Fibroblast of skin of right quadriceps (primary cell): ENCODE measurements at regions not wholly inside any gene's neighbourhood (a gene's known extent, or its start where the extent isn't known, plus 50 kb on each side); places are given as distances from the start of the nearest gene placed in this dataset.
A peak's percentile ranks its signal among the peaks of the same experiment; 100 is the strongest.
"Not testable (repeated sequence)": the region's sequence is repeated elsewhere in the genome, so short reads cannot be mapped to it uniquely, and the experiment has no call there.

Source experiments
- DNase-seq: peaks from one replicate; pipeline ENCODE4 v3.0.0-alpha.2; 2013

DNA sequence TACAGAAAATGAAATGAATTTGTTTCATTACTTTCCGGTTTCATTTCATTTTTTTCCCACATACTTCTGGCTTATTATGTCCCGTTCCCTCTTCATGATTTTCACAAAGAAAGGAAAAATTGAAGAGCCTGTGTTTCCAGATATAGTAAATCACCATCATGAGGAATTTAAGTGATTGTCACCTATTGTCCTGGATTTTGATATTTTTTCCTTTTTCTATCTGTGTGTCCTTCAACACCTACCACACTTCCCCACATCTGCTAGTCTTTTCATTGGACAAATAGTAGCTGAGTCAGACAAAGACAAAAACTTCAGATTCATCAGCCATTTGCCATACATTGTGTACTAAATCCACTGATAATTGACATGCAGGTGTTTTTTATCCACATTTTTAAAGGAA, 258.2 kb upstream of the HSF2 start:
- DNase-seq: no peak

DNA sequence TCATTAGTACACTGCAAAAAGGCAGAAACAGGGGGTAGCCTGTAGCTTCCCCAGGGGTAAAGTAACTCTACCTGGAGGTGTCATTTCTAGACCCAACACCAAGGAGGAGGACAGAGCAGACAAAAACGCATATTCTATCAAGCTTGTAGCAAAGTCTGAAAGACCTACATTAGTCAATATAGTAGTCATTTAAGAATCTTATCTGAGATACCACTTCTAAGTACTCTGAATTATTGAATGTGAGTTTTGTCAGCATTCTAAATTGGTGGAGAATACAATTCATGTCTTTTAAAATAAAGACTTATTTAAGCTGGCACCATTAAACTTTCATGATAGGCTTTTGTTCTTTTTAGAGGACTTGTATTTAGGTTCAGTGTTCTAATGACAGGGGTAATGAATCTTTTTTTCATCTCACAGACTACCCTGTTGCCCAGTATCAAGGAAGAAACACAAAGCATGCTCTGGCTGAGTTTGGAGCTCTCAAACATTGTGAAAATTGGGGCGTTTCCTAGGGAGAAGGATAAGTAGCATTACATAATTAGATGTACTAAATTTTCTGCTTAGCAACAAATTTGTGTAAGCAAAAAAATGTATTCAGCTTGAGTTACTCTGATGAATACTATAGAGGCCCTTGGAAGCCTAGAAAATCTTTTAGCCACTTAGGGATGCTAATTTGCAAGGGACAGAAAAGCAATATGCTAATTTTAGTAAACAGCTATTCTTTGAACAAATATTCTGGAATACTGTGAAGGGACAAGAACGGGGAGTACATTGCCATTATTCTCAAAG, 255.4 kb upstream of the HSF2 start:
- no peak for DNase-seq

DNA sequence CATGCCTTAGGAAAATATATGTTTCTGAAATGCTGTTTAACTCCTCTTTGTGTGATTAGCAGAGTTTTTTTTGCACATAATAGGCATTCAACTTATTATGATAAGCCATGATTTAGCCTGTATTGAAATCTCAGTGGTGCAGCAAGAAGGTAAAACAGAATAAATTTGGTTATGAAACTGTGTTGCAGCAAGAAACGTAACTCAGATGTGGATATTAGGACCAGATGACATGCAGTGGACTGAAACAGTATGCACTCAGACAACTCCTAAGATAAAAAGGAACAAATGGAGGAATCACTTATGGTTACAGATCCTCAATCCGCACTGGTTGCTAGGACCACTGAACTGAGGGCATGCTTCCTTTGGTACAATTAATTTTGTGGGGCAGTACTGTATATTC, 254.2 kb upstream of the HSF2 start:
- no peak for DNase-seq

DNA sequence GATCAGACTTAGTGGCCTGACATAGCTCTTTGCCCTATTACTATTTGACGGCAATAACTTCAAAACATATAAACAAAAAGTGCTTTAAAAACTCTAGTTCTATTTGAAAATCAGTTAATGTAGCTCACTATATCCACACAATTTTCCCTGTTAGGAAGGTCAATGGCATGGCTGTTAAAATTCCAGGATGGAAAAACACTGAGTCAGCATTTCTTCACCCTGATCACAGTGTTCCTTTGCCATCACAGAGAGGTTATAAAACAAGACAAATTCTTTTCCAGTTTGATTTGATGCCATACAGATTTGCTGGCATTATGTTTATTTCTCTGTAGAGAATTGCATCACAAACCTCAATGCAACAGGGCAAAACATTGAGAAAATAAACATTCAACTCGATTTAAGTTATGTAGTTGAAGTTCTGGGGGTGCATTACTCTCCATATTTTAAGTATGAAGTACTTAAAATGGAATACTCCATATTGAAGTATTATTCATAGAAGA, 253.7 kb upstream of the HSF2 start:
- DNase-seq: no peak

DNA sequence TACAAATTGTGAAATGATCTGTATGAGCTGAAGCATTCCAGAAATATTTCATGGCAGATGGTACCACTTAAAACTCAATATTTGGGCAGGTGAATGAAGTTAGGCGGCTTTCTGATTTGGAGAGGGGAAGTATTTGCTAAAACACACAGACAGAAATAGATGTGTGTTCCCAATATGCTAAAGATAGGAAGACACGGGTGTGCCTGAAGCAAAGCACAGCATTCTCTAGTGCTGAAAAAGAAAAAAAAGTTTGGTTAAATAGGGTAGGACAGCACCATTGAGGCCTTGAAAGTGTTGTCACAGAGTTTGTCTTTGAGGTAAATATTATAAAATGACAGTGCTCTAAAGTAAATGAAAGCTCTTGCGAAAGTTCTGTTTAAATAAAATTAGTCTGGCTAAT, 252.2 kb upstream of the HSF2 start:
- no peak for DNase-seq

DNA sequence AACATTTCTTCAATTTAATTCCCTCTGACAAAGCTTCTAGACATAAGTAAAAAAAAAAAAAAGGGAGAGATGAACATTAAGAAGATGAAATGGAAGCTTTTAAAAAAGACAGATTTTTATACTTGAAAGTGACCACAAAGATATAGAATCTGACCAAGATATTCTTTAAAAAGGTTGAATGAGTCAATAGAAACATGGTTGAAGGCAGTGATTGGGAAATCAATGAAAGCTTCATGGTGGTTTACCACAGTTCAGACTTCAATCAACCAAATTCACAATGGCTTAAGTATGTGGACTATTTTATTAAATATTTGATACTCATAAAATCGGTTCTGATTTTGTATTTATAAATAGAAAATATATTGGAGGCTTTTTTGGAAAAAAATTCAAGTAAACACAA, 248.4 kb upstream of the HSF2 start:
- DNase-seq: no peak

DNA sequence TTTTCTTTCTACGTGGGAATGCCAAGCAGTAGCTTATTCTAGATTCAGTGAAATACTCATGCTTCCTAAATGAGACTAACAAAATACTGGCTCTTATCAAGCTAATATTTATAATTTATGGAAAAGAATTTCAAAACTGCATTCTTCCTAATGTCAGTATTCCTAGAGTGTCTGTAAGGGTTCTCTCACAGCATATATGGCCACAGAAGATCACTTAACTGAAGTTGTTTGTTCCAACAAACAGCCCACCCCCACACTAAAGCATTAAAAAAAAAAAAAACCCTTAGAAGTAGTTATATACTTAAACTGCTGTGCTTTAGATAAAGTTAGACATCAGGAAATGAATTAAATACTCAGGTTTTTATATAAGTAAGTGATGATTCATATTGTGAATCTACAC, 247.7 kb upstream of the HSF2 start:
- no peak for DNase-seq

DNA sequence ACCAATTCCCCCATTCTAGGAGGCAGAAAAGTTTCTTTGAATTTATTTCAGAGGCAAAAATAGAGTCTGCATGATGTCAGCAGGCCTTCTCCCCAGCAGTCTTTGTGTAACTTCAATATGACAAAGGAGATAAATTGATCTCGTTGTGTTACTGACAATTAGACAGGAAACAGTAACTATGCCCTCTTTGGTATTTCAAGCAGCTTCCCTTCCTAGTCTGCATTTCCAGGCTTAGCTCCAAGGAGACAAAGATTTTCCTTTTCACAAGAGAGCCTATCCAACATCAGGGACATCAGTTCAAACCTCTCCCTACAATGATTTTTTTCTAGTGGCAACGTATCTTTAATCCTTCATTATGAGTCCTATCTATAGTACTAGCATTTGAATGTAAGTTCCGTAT, 245.9 kb upstream of the HSF2 start:
- no peak for DNase-seq

DNA sequence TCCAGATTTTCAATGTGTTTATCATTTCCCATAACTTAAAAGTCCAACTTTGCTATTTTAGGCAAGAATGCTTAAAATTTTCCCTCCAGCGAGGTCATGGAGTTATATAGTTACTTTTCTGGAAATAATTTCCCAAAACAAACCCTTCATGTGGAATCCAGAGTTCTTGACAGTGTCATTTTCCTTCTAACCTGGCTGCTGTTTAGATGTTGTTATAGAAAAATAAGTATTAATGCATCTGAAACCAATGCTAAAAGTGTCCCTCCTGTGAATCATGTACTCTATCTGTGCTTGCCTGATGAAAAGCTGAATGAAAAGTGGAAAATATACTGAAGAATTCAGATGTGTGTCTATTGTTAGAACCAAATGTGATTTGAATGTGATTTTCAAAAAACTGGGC, 245.3 kb upstream of the HSF2 start:
- DNase-seq: no peak

DNA sequence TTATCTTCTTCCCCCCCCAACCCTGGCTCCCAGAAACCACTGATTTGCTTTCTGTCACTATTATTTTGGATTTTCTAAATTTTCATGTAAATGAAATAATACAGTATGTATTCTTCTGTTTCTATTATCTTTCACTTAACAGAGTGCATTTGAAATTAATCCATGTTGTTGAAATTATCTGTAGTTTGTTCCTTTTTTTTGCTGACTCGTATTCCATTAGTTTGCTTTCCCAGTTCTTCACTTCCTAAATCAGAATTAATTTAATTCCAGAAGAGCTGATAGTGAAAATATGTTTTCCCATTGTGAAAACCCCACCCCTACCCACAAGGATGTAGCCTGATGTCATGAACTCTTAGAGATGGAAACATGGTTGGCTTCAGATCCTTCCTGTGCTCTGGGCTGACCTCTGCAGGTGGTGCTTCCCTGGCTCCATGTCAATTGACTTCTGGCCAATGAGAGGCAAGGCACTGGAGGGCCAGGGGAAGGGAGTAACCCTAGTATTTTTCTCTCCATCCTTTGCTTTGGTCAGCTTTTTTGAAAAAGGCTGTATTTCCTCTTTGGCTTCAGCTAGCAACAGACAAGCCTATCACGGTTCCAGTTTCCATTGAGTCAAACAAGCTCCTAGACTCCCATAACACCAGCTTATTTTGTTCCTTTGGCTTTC, 244.4 kb upstream of the HSF2 start:
- DNase-seq: no peak

DNA sequence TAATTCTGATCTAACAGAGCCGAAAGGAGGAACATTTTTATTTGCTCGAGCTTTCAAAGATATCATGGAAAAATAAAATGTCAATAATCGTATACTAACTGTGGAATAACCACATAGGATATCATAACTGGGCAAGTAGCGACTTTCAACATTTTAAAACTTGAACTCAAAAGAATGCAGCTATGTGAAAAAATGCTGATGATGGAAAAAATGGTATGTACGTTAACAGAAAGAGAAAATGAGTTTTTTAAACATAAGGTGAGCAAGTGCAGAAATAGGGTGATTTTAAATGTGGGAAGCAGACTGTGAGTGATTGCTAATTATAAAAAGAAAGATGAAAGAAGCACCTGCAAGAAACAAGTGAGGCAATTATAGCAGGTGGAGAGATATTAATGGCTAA, 238.3 kb upstream of the HSF2 start:
- no peak for DNase-seq

DNA sequence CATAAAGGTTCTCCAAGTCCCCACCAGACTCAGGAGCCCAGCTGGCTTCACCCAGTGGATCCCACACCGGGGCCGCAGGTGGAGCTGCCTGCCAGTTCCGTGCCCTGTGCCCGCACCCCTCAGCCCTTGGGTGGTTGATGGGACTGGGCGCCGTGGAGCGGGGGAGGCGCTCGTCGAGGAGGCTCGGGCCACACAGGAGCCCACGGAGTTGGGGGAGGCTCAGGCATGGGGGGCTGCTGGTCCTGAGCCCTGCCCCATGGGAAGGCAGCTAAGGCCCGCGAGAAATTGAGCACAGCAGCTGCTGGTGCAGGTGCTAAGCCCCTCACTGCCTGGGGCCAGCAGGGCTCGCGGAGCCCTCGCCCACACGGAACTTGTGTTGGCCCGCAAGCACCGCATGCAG, 234.4 kb upstream of the HSF2 start:
- no peak for DNase-seq

DNA sequence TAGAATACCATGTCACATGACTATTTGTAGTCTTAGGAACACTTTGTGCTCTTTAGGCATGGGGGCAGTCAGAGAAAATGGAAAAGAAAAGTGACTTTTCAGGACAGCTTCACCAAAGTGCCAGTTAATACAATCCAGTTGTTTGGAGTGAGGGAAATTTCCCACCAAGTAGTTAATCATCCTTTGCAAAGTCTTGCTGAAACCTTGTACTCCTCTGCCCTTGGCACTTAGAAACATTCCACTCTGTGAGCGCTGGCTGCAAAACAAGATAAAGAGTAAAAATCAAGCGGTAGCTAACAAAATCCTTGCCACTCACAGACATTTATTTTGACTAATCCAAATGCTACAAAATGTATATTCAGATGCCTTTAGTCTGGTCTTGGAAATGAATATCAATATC, 229.2 kb upstream of the HSF2 start:
- no peak for DNase-seq

DNA sequence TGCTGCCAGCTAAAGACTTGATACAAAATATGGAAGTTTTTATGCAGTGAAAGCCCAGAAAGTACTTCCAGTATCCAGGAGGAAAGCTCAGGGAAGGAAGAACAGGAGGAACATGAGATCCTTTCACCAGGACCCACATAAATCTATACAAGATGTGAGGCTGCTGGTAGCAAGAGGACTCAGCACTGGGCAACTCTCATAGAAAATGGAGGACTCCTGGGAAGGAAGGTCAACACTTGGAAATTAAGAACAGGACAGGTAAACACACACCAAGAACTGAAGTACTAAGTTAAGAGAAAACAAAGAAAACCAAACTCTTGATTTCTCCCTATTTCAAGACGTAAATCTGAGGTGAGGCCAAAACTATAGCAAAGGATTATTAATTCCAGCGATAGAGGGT, 220.5 kb upstream of the HSF2 start:
- no peak for DNase-seq

DNA sequence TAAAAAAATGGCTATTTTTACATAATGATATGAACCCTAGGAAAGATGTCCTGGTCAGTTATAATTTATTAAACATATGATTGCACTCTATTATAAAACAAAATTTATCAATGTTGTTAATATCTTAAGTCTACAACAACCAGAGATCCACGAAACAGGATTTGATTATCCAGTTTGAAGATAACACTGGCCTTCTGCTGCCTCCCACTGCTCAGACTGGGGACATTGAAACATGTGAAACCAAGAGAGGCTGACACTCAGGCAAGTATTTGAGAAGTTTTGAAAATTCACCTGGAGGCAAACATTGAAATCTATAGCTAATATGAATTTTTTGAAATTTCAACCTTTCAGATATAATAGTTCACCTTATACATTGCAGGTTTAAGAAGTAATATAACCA, 219.3 kb upstream of the HSF2 start:
- DNase-seq: no peak

DNA sequence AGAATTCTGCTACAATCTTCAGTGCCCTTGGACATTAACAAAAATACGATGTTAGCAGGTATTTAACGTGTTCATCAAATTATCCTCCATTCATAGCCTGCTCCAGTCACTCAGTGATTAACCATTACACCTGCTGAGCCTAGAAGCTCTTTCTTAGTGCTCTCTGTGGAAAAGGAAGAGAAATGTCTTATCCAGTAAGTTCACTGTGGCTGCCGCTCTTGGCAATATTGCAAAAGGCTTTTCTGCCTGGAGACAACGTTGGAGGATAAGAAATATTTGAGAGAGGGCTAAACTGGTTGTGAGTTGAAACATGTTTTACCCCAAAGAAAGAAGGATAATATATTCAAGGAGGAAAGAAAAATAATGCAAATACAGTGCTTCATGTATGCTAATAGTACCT, 217.4 kb upstream of the HSF2 start:
- DNase-seq: no peak

DNA sequence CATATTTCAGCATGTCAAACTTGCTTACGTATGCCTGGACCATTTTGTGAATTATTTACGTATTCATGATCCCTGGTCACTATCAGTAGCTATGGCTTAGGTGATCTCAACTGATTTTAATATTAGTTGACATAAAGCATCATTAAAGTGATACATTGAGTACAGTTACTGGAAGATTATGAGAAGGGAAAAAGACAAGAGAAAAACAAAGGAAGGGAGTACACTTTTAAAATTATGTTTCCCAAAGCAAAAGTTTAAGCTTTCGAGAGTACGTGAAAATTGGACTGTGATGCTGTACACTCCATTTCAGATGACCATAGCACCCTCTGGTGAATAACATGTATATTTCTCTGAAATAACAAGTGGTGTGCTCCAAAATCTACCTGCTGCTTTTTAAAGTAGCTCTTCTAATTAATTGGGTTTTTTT, 215.0 kb upstream of the HSF2 start:
- DNase-seq: peak; percentile 23

DNA sequence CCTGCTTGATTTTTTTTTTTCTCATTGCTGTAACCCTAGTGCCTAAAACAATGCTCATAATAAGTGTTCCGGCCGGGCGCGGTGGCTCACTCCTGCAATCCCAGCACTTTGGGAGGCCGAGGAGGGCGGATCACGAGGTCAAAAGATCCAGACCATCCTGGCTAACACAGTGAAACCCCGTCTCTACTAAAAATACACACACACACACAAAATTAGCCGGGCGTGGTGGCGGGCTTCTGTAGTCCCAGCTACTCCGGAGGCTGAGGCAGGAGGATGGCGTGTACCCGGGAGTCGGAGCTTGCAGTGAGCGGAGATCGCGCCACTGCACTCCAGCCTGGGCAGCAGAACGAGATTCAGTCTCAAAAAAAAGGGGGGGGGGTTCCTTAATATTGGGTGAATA, 214.0 kb upstream of the HSF2 start:
- DNase-seq: not testable (repeated sequence)

DNA sequence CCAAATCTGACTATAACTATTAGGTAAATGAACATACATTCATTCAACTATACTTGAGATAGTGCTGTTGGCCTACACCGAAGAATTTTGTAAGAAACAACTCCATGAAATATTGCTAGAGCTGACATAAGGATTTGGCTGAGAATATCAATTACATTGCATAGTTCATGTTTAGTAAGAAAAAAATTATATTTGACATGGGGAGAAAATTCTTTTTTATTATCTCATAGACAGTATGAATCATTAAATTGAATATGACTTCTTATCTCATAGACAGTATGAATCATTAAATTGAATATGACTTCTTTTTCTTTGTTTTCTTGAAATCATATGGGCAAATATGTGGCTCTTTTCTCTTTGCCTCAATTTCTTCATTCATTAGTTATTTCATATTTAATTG, 212.3 kb upstream of the HSF2 start:
- DNase-seq: no peak

DNA sequence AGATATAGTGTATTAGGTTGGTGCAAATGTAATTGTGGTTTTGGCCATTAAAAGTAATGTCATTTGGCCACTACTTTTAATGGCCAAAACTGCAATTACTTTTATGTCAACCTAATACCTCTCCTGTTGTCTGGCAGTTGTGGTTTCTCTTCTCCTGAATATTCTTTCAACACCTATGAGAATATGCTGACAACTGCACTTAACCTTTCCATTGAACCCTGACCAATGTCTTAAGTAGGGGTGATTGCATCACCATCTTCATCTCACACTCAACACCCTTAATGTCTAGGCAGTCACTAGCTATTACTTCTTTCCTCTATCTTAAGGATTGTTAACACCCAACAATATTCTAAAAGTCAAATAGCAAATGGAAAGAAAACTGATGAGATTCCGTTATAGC, 200.5 kb upstream of the HSF2 start:
- DNase-seq: no peak

DNA sequence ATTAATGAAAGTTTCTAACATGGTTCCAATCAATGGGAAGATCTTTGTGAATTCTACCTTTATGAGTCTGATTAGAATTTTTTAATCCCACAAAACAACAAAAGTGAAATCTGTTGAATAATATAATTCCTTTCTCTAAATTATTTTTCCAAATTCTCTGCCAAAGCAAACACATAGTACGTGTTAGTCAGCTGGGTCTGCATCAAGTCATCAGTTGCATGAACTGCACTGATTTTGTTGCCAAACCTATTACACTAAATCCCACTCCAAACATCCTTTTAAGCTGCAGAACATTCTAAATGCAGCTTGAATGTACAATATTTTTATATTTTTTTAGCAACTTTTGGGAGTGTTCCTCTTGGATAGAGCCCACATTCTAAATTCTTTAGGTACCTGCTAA, 199.0 kb upstream of the HSF2 start:
- DNase-seq: no peak

DNA sequence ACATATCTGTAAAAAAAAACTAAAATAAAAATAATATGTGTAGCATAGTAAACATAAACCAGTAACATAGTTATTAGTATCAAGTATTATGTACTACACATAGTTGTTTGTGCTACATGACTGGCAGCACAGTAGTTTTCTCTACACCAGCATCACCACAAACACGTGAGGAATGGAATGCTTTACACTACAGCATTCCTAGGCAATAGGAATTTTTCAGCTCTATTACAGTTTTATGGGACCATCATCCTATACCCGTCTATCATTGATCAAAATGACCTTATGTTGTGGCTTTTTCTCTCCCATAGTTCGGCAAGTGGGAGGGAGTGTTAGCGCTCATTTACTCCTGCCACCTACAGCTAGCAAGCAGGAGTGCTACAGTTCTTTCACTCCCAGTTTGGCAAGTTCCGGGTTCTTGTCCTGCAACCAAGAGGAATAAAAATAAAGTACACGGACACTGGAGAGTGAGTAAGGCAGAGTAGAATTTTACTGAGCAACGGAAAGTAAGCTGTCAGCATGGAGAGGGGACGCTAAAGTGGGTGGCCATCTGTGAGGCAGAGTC, 196.8 kb upstream of the HSF2 start:
- DNase-seq: peak; percentile 6

DNA sequence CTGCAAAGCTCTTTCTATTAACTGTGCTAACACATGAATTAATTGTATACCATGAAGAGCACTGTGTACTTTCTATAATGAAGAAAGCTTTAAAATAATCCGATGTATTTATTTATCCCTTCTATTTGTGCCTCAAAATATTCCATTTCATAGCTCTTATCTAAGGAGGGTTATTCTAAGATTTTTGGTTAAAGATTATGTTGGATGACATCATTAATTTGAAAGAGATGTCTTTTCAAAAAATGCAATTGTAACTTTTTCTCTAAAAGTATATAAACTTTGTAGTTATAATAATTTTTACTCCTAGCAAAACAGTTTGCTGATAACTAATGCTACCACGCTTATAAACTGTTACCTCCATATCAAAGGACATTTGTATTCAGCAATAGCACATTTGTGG, 192.4 kb upstream of the HSF2 start:
- no peak for DNase-seq

DNA sequence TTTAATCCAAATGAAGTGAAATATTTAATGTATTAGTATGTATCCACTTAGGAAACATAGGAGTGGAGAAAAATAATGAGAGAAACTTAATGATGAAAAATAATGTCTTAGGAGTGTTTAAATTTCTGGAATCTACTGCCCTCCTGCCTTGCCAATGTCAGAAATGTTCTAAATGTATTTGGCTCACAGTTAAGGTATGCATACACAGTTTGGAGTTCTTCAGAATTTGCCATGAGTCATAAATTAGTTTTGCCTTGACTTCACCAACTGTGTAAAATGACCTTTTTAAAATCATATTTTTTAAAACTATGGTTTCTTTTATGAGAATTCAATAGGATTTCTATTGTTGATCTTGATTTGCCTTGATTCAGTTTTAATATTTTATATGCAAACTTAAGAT, 191.7 kb upstream of the HSF2 start:
- no peak for DNase-seq
